GM12874 (cell line): ENCODE measurements at regions not wholly inside any gene's neighbourhood (a gene's known extent, or its start where the extent isn't known, plus 50 kb on each side); places are given as distances from the start of the nearest gene placed in this dataset.

Source experiments
- TF ChIP-seq, protein P1 (sequence below): IDR thresholded peaks from 2 replicates; pipeline ENCODE4 v1.5.1; 2011; ENCODE audit warnings: low read depth, mild to moderate bottlenecking, control low read depth, low read length, moderate library complexity; ENCODE audit not compliant: insufficient read depth

DNA sequence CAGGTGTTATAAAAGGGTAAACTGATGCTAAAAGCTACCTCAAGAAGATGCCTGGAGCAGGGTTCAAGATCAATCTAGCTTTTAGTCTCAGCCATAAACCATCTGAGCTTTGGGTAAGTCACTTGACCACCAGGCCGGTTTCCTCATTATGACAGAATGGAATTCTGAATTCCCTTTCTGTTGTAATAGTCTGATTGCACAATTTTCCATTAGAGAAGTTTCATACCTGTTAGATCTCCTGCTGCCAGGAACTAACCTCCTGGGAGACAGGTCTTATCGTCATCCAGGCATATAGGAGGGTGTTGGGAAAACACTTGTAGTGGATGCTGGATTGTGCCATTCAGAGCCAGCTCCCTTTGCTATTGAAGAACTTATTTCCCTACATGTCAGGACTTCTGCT is 272.5 kb downstream of the TDRD15 start:
- TF ChIP-seq, protein P1, sequence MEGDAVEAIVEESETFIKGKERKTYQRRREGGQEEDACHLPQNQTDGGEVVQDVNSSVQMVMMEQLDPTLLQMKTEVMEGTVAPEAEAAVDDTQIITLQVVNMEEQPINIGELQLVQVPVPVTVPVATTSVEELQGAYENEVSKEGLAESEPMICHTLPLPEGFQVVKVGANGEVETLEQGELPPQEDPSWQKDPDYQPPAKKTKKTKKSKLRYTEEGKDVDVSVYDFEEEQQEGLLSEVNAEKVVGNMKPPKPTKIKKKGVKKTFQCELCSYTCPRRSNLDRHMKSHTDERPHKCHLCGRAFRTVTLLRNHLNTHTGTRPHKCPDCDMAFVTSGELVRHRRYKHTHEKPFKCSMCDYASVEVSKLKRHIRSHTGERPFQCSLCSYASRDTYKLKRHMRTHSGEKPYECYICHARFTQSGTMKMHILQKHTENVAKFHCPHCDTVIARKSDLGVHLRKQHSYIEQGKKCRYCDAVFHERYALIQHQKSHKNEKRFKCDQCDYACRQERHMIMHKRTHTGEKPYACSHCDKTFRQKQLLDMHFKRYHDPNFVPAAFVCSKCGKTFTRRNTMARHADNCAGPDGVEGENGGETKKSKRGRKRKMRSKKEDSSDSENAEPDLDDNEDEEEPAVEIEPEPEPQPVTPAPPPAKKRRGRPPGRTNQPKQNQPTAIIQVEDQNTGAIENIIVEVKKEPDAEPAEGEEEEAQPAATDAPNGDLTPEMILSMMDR = no peak

DNA sequence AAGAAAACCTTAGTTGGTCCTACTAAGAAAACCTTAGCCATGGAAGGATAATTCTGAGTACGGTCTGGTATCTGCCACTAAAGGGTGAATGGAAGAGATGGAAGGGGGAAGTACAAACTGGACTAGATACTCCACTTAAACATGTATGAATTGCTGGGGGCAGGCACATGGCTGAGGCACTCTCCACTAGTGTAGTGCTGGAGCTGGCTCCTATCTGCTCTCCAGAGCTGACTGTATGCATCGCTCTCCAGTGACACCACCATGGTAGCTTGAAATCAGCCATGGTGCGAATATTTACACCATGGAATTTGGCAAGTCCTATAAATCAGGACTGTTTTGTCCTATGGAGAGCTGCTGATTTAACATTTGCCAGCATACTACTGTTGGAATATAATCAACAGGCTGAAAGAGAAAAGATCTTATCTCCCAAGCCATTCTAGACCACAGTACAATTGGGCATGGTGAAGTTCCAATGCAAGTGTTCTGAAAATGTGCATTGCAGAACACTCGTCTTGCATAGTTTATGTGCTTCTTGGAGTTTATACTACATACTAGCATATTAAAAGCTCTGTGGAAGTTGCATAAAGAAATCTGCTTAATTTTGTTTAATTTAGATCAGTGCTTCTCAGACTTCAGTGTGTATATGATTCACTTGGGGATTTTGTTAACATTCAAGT is 277.4 kb downstream of the TDRD15 start:
- TF ChIP-seq, protein P1 = no peak

DNA sequence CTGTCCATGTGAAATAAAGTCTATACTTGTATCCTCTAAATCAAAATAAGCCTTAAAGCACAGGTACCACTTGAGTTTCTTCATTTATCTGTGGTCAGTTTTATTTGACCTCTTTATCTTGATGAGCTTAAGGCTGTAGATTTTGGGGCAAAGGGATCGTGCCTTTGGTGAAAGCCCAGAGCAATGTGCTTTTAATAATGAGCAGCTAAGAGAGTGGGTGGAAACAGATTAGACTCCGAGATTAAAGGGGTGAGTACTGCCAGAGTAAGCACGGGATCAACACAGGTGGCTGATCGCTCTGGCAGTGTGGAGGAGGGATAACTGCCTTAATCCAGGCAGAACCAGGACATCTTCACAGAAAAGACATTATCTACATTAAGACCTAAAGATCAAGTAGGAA is 280.4 kb downstream of the TDRD15 start:
- TF ChIP-seq, protein P1 = no peak

DNA sequence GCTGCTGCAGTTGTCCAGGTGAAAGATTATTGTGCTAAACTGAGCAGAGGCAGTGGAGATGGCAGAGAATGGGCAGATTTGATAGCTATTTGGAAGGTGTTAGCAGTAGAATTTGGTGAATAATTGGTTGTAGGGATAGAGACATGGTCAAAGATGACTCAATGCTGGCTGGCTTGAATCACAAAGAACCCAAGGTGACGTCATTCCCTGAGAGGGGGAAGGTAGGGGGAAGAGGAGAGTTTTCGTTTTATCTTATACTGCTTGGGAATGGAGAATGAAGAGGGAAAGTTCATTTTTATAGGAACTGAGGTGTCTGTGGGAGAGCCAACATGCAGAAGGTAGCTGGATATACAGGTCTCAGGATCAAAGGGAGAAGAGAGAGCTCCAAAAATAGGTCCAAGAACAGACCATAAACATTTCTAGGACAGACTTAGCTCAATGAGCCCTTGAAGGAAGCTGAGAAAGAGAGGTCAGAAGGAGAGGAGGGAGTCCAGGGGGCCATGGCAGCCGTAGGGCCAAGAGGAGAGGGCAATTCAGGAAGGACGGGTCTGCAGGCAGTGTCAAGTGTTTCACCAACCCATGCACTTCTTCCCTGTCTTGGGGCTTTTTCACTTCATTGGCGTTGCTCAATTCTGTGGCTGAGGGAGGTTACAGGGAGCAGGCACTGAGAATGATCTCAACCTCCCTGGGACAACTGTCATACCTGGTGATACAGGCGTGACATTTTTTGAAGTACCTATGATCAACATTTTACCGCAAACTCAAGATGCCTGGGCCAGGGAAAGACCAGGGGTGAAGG is 281.3 kb downstream of the TDRD15 start:
- TF ChIP-seq, protein P1 = no peak

DNA sequence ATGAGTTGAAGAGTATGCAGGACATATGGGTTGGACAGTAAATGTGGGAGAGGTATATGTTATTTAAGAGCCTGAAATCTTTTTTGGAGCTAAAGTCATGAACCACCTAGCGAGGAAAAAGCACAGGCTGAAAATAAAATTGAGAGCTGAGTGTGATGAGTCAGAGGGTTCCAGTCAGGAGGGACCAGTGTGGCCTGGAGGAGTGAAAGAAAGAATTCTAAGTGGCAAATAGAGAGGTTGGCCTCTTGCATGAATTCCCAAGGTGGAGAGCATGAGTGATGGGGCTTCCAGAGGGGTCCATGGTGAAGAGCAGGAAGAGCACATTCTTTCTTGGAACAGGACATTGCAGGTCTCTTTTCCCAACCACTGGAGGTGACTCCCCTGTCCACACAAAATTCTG is 282.6 kb downstream of the TDRD15 start:
- TF ChIP-seq, protein P1 = no peak

DNA sequence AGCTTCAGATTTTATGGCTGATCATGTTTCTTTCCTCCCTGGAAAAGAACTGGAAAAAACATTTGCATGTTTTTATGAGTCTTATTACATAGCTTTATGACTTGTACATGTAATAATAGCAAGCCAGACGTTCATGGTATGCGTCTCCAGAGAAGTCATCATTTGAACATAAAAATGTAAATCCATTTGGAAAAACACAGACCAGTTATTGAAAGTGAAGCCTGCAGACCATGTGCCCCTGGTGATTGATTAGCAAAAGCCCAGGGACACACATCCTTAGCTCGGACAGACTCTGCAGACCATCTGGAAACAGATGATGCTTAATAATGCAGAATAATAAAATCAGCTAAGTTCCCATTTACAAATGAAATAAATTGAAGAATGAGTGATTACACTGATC is 283.1 kb downstream of the TDRD15 start:
- TF ChIP-seq, protein P1 = no peak

DNA sequence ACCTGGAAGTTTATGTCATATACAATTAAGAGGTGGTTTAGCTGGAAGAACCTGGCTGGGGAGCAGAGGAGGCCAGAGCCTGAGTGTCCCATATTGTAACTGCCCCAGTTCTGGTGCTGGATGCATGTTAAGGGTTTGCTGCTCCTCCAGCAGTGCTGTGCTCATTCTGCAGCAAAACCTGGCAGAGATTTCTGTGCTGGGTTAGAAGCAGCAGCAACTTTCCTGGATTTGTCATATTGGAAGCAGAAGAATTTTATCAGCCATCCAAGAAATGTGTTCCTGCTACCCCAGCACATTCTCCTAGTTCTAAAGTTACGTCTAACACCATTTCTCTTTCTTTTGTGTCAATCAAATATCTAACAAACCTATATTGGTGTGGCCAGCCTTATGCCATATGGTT is 284.1 kb downstream of the TDRD15 start:
- TF ChIP-seq, protein P1 = no peak
